ENCODE measurements at regions not wholly inside any gene's neighbourhood (a gene's known extent, or its start where the extent isn't known, plus 50 kb on each side); places are given as distances from the start of the nearest gene placed in this dataset.

DNA sequence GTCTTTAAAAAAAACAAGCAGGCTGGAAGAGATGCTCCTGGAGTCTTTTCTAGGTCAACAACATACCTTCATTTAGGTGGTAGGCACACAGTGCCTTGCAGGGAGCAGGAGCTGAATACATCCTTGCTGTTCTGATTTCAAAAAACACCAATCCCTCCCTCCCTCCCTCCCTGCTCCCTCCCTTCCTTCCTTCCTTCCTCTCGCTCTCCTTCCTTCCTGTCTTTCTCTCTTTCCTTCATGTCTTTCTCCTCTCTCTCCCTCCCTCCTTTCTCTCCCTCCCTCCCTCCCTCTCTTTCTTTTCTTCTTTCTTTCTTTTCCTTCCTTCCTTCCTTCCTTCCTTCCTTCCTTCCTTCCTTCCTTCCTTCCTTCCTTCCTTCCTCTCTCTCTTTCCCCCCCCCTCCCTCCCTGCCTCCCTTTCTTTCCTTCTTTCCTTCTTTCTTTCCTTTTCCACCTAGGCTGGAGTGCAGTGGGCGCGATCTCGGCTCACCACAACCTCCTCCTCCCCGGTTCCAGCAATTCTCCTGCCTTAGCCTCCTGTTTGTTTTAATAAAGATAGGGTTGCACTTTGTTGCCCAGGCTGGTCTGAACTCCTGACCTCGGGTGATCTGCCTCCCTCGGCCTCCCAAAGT lies 245.1 kb downstream of the MIAT start:
- TF ChIP-seq, protein P1, sequence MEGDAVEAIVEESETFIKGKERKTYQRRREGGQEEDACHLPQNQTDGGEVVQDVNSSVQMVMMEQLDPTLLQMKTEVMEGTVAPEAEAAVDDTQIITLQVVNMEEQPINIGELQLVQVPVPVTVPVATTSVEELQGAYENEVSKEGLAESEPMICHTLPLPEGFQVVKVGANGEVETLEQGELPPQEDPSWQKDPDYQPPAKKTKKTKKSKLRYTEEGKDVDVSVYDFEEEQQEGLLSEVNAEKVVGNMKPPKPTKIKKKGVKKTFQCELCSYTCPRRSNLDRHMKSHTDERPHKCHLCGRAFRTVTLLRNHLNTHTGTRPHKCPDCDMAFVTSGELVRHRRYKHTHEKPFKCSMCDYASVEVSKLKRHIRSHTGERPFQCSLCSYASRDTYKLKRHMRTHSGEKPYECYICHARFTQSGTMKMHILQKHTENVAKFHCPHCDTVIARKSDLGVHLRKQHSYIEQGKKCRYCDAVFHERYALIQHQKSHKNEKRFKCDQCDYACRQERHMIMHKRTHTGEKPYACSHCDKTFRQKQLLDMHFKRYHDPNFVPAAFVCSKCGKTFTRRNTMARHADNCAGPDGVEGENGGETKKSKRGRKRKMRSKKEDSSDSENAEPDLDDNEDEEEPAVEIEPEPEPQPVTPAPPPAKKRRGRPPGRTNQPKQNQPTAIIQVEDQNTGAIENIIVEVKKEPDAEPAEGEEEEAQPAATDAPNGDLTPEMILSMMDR (IDR thresholded peaks at IDR 0.05; ENCODE audit: low read depth, low read length): no peak
- no peak for TF ChIP-seq POLR2A (IDR thresholded peaks at IDR 0.05; ENCODE audit: extremely low read depth, insufficient read length)

Measured in NB4 (cell line).